ENCODE measurements at regions not wholly inside any gene's neighbourhood (a gene's known extent, or its start where the extent isn't known, plus 50 kb on each side); places are given as distances from the start of the nearest gene placed in this dataset.

GRCh38 chrX:15915959-15916703 lies 61.5 kb upstream of the AP1S2 start:
- DNase-seq (ENCODE audit: low read depth), result no peak

DNA sequence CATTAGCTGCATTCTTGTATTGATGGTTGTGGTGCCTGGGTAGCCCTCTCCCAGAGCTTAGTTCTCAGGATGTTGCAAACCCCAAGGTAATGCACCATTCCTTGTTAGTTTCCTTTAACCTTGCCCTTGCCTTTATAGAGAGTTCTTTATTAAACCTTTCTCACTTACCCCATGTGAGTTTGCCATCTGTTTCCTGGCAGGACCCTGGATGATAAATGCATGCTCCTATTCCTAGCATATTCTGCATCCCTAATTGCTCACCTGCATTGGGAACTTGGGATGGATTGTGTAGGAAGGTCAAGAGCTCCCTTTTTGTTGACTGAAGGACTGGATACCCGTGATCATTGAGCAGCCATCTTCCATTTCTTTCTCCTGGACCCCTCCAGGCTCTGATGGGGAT lies 59.9 kb upstream of the AP1S2 start:
- no peak for DNase-seq (ENCODE audit: low read depth)

DNA sequence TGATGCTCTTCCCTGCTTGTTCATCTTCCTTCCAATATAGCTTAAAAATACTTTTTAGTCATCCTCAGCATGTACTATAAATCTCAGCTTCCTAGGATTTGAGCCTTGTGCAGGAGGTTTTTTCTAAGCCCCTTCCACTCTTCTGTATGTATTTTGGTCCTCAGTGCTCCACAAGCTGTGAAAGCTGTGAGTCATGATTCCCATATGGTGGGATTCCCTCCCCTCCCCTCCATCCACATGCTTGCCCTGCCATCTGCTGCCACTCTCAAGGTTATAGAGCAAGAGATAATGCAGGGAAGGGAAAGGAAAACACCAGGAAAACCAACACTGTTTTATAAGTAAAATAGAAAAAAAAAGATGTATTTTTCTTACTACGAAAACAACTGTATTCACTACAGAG lies 58.5 kb upstream of the AP1S2 start:
- DNase-seq (ENCODE audit: low read depth), result no peak

DNA sequence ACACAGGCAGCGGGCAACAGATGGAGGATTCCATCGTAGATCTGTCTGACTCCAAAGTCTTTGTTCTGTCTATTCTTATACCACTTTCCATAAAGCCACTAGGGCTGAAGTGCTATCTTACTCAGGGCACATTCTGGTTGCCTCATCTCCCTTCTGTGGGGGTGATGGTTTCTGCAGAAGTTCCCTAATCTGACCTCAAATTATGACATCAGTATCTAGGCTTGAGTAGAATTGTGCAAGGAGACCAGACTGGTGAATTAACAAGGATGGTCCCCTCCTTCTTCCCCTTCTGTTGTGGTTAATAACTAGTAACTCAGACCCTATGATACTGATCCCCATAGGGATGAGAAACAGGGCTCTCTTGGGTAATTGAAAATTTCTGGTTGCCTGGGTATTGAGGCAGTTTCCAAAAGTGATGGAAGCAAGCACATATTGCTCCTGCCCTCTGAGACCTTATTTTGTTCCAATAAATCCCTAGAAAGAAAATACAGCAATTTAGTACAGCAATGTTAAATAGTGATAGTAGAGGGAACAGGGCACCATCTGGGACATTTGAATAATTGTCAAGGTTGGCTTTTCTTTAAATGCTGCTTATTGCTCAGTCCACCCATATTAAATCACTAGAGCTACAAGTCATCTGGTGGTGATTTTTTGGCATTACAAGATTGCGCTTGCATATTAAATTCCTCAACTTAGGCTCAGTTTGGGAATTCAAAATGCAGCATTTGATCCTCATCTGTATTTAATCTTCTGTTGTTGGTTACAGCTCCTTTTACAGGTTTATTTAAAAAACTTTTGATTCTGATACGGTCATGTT lies 57.3 kb upstream of the AP1S2 start:
- no peak for DNase-seq (ENCODE audit: low read depth)

GRCh38 chrX:15909605-15910004 lies 55.0 kb upstream of the AP1S2 start:
- no peak for DNase-seq (ENCODE audit: low read depth)

DNA sequence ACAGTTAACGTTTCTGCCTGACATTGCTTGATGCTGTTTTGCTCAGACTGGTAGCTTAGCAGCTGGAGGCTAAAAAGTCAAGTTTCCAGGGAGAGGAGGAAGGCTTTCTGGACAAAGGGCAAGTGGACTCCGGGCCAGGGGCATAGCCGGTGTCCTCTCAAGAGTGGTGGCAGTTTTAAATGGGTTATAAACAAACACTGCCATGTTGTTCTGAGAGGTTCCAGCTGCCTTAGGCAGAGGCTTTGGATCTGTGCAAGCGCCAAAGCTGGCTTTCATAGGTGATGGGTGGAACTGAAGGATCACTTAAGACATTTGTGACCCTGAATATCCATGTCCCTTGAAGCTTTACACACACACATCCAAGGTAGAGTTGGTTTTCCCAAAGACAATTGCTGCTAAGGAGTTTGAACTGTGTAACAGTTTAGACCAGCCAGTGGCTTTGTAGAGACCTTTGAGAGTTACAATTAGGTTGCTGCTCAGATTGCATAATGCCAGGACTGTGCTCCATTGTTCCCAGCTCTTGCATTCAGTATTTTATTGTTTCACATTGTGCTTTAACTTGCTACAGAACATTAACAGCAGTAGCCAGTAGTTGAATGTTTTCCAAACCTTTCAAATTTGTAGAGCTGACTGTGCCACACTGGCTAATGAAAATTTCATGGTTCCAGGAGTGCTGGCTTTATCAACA lies 54.1 kb upstream of the AP1S2 start:
- no peak for DNase-seq (ENCODE audit: low read depth)

GRCh38 chrX:15906041-15906943 lies 51.7 kb upstream of the AP1S2 start:
- DNase-seq (ENCODE audit: low read depth), result no peak

All from EH (cell line).